Smooth muscle cell (in vitro differentiated cells): ENCODE measurements at regions not wholly inside any gene's neighbourhood (a gene's known extent, or its start where the extent isn't known, plus 50 kb on each side); places are given as distances from the start of the nearest gene placed in this dataset.

ENCODE experiments used
- DNase-seq: peaks from one replicate; lab custom pipeline; 2025; ENCODE audit not compliant: unreplicated experiment; lab: John Stamatoyannopoulos, UW
- H2AFZ ChIP-seq: fragments of 200-600 bp; sonication (generic); 2 replicates; pipeline ENCODE4 v1.6.0; 2016; ENCODE audit warnings: antibody characterized with exemption, low read depth, mild to moderate bottlenecking
- H3F3A ChIP-seq: fragments of 200-600 bp; sonication (generic); 2 replicates; pipeline ENCODE4 v1.6.0; 2017; ENCODE audit warnings: antibody characterized with exemption, low read depth
- H3K27ac ChIP-seq: fragments of 200-600 bp; sonication (generic); 2 replicates; pipeline ENCODE4 v1.5.1; 2016; ENCODE audit warnings: low read depth, mild to moderate bottlenecking
- H3K27me3 ChIP-seq: fragments of 200-600 bp; sonication (generic); 2 replicates; pipeline ENCODE4 v1.6.1; 2016; ENCODE audit warnings: low read depth, mild to moderate bottlenecking
- H3K36me3 ChIP-seq: fragments of 200-600 bp; sonication (generic); 2 replicates; pipeline ENCODE4 v1.5.1; 2016; ENCODE audit warnings: low read depth
- H3K4me1 ChIP-seq: fragments of 200-600 bp; sonication (generic); 2 replicates; pipeline ENCODE4 v1.5.1; 2016; ENCODE audit warnings: low read depth
- H3K4me2 ChIP-seq: fragments of 200-600 bp; sonication (generic); 2 replicates; pipeline ENCODE4 v1.6.0; 2016; ENCODE audit warnings: mild to moderate bottlenecking
- H3K4me3 ChIP-seq: fragments of 200-600 bp; sonication (generic); 2 replicates; pipeline ENCODE4 v1.5.1; 2016; ENCODE audit warnings: mild to moderate bottlenecking
- H3K79me2 ChIP-seq: fragments of 200-600 bp; sonication (generic); 2 replicates; pipeline ENCODE4 v1.6.0; 2016; ENCODE audit warnings: low read depth, mild to moderate bottlenecking
- H3K9ac ChIP-seq: fragments of 200-600 bp; sonication (generic); 2 replicates; pipeline ENCODE4 v1.6.0; 2016; ENCODE audit warnings: low read depth
- H3K9me3 ChIP-seq: fragments of 200-600 bp; sonication (generic); replicated peaks from 2 replicates; pipeline ENCODE4 v1.5.1; 2016; ENCODE audit warnings: low read depth
- H4K20me1 ChIP-seq: fragments of 200-600 bp; sonication (generic); 2 replicates; pipeline ENCODE4 v1.6.0; 2016; ENCODE audit warnings: low read depth
- CTCF ChIP-seq: fragments of 200-600 bp; sonication (generic); IDR thresholded peaks from 2 replicates; pipeline ENCODE4 v1.5.1; 2017; ENCODE audit warnings: borderline replicate concordance, mild to moderate bottlenecking, antibody characterized with exemption; ENCODE audit not compliant: insufficient read depth, poor library complexity, severe bottlenecking
- WGBS: methylation state at CpG from one replicate; pipeline ENCODE4 v1.1.7; 2016; ENCODE audit warnings: low lambda C conversion rate; 5-methylcytosine and 5-hydroxymethylcytosine counted together

GRCh38 chrX:45400027-45400779 lies 199.5 kb upstream of the DIPK2B start:
- DNase-seq: no peak
- TF ChIP-seq CTCF: no peak
- H3K4me1 ChIP-seq: peaks cover 4% of the 10 kb centered on the region
- no peaks in the 10 kb centered on the region for H3K79me2 ChIP-seq
- H3K4me3 ChIP-seq: no peak overlapping the region
- no peaks in the 10 kb centered on the region for H3K36me3 ChIP-seq
- no peaks in the 10 kb centered on the region for H4K20me1 ChIP-seq
- H3K4me2 ChIP-seq: no peak overlapping the region
- WGBS: 63% methylated on average over 3 of the region's 3 CpGs
- no peak overlapping the region for H3K9ac ChIP-seq
- peak overlapping the region; percentile 11 for H2AFZ ChIP-seq
- no peaks in the 10 kb centered on the region for H3F3A ChIP-seq
- H3K27ac ChIP-seq: peak overlapping the region; percentile 68
- H3K27me3 ChIP-seq: no peaks in the 10 kb centered on the region
- H3K9me3 ChIP-seq: peaks cover 8% of the 10 kb centered on the region

- no peak for TF ChIP-seq CTCF
- H3K4me1 ChIP-seq: no peaks in the 10 kb centered on the region
- no peaks in the 10 kb centered on the region for H4K20me1 ChIP-seq
- H3K27ac ChIP-seq: peak overlapping the region; percentile 52
- DNase-seq: no peak
- peak overlapping the region; percentile 13 for H3K4me2 ChIP-seq
- H3K79me2 ChIP-seq: no peaks in the 10 kb centered on the region
- H3K36me3 ChIP-seq: peaks cover 2% of the 10 kb centered on the region
- H3K27me3 ChIP-seq: no peaks in the 10 kb centered on the region
- H3K9ac ChIP-seq: no peak overlapping the region
- no peaks in the 10 kb centered on the region for H3K9me3 ChIP-seq
- no peak overlapping the region for H2AFZ ChIP-seq
- no peaks in the 10 kb centered on the region for H3F3A ChIP-seq
- no peak overlapping the region for H3K4me3 ChIP-seq
- 66% methylated on average over 2 of the region's 2 CpGs for WGBS
These were observed 185.1 kb upstream of the DIPK2B start for GRCh38 chrX:45385757-45386156.

GRCh38 chrX:45381841-45382240 lies 181.2 kb upstream of the DIPK2B start:
- TF ChIP-seq CTCF: no peak
- no peak overlapping the region for H3K27ac ChIP-seq
- H3K27me3 ChIP-seq: no peaks in the 10 kb centered on the region
- no peaks in the 10 kb centered on the region for H3K4me1 ChIP-seq
- no peaks in the 10 kb centered on the region for H4K20me1 ChIP-seq
- H3F3A ChIP-seq: no peaks in the 10 kb centered on the region
- WGBS: 94% methylated on average over 34 of the region's 34 CpGs
- H3K79me2 ChIP-seq: no peaks in the 10 kb centered on the region
- no peaks in the 10 kb centered on the region for H3K36me3 ChIP-seq
- H3K4me2 ChIP-seq: no peak overlapping the region
- no peak overlapping the region for H3K9ac ChIP-seq
- H3K4me3 ChIP-seq: no peak overlapping the region
- H3K9me3 ChIP-seq: no peaks in the 10 kb centered on the region
- no peak for DNase-seq
- H2AFZ ChIP-seq: no peak overlapping the region

- Histone ChIP-seq H3K9ac (no peak overlapping the region), H3K4me3 (no peak overlapping the region), H3K27ac (no peak overlapping the region), H2AFZ (no peak overlapping the region), H3K9me3 (no peaks in the 10 kb centered on the region), H3K27me3 (no peaks in the 10 kb centered on the region), H3K4me2 (no peak overlapping the region), H3F3A (no peaks in the 10 kb centered on the region), H3K36me3 (no peaks in the 10 kb centered on the region), H3K79me2 (no peaks in the 10 kb centered on the region), H4K20me1 (no peaks in the 10 kb centered on the region), H3K4me1 (no peaks in the 10 kb centered on the region)
- 94% methylated on average over 24 of the region's 24 CpGs for WGBS
- TF ChIP-seq CTCF: no peak
- DNase-seq: no peak
These were observed 180.7 kb upstream of the DIPK2B start for GRCh38 chrX:45381366-45381765.
